BE2C (cell line): ENCODE measurements at regions not wholly inside any gene's neighbourhood (a gene's known extent, or its start where the extent isn't known, plus 50 kb on each side); places are given as distances from the start of the nearest gene placed in this dataset.

Experiments used
- DNase-seq: peaks from one replicate; pipeline ENCODE4 v3.0.0-alpha.2; 2020
- H3K27me3 ChIP-seq: fragments of 250-450 bp; sonication (Bioruptor Pico); 2 replicates; pipeline ENCODE4 v1.5.1; 2020; ENCODE audit warnings: mild to moderate bottlenecking
- H3K36me3 ChIP-seq: fragments of 250-450 bp; sonication (Bioruptor Pico); 2 replicates; pipeline ENCODE4 v1.5.1; 2020; ENCODE audit warnings: mild to moderate bottlenecking
- H3K4me1 ChIP-seq: fragments of 250-450 bp; sonication (Bioruptor Pico); 2 replicates; pipeline ENCODE4 v1.5.1; 2020
- H3K4me3 ChIP-seq: 2 replicates; pipeline ENCODE4 v1.5.1; 2011; ENCODE audit warnings: low read depth, low read length
- H3K9me3 ChIP-seq: fragments of 250-450 bp; sonication (Bioruptor Pico); 2 replicates; pipeline ENCODE4 v1.5.1; 2020
- CTCF ChIP-seq: IDR thresholded peaks from 2 replicates; pipeline ENCODE4 v1.5.1; 2012; ENCODE audit warnings: mild to moderate bottlenecking, low read depth, low read length

- Histone ChIP-seq H3K4me1 (peaks cover 2% of the 10 kb centered on the region; the same call in 1 of the 2 replicates), H3K9me3 (no peaks in the 10 kb centered on the region)
- DNase-seq = no peak
These were observed 149.9 kb upstream of the CAMK1G start for GRCh38 chr1:209433649-209434031.

GRCh38 chr1:209434066-209434465, 149.4 kb upstream of the CAMK1G start:
- DNase-seq = no peak
- TF ChIP-seq CTCF = no peak
- Histone ChIP-seq H3K9me3 (no peaks in the 10 kb centered on the region), H3K4me1 (peaks cover 2% of the 10 kb centered on the region; the same call in 1 of the 2 replicates), H3K36me3 (no peaks in the 10 kb centered on the region), H3K4me3 (no peak overlapping the region), H3K27me3 (no peaks in the 10 kb centered on the region)

More at GRCh38 chr1:209433649-209434031, 149.9 kb upstream of the CAMK1G start:
- TF ChIP-seq CTCF = no peak
- no peaks in the 10 kb centered on the region for H3K36me3 ChIP-seq
- no peak overlapping the region for H3K4me3 ChIP-seq
- no peaks in the 10 kb centered on the region for H3K27me3 ChIP-seq

GRCh38 chr1:209434631-209435217, 148.8 kb upstream of the CAMK1G start:
- Histone ChIP-seq H3K27me3 (no peaks in the 10 kb centered on the region), H3K4me3 (no peak overlapping the region), H3K9me3 (no peaks in the 10 kb centered on the region; the same call in 1 of the 2 replicates), H3K36me3 (no peaks in the 10 kb centered on the region), H3K4me1 (peaks cover 2% of the 10 kb centered on the region; the same call in 1 of the 2 replicates)
- no peak for TF ChIP-seq CTCF
- no peak for DNase-seq

DNA sequence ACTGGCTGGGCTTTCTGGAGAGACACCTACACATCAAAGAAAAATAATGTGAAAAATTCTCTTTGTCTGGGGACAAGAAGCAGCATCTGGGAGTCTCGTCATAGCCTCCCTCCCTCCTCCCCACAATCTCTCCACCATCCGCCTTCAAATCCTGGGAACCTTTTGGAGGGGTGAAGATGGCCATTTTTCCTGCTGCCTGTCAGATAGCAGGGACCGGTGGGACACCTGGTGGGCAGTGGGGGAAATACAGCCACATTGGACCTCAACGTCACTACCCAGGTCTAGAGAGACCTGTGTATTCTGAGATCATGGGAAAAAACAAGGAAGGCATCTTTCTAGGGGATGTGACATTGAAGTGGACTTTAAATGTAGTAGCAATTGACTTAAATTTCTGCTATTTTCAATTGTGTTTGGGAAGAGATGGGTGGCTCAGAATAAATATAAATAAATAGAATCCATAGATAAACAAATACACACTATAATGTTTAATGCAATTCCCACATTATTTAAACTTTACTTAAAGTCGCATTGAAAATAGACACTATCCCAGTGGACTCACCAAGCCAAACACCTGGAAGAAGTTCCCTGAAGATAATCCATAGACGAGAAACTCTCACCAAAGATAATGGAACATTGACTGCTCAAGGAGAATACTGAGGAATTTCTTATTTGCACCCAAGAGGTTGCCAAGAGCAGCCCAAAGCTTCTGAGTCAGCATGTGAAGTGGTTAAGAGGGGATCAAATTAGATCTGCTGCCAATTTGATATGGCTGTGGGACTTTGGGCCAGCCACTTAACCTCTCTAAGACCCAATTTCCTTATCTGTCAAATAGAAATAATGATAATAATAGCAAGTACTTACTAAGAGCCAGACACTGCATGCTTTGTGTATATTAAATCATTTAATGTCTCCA, 147.6 kb upstream of the CAMK1G start:
- Histone ChIP-seq H3K4me3 (no peak overlapping the region), H3K4me1 (peaks cover 2% of the 10 kb centered on the region; the same call in 1 of the 2 replicates), H3K27me3 (no peaks in the 10 kb centered on the region), H3K9me3 (no peaks in the 10 kb centered on the region; the same call in 1 of the 2 replicates), H3K36me3 (no peaks in the 10 kb centered on the region)
- peak; percentile 86 for DNase-seq
- peak; percentile 97 for TF ChIP-seq CTCF

- TF ChIP-seq CTCF = no peak
- Histone ChIP-seq H3K4me3 (no peak overlapping the region), H3K4me1 (peaks cover 2% of the 10 kb centered on the region; the same call in 1 of the 2 replicates), H3K27me3 (no peaks in the 10 kb centered on the region), H3K36me3 (no peaks in the 10 kb centered on the region), H3K9me3 (no peaks in the 10 kb centered on the region; the same call in 1 of the 2 replicates)
- no peak for DNase-seq
These were observed 143.7 kb upstream of the CAMK1G start for GRCh38 chr1:209439828-209440227.
